ENCODE measurements at regions not wholly inside any gene's neighbourhood (a gene's known extent, or its start where the extent isn't known, plus 50 kb on each side); places are given as distances from the start of the nearest gene placed in this dataset.

GRCh38 chr12:74918291-74918690, 291.3 kb downstream of the KCNC2 start:
- Histone ChIP-seq H3K36me3 (ENCODE audit: control insufficient read depth, insufficient read depth, low read length) (no peaks in the 10 kb centered on the region), H3K9ac (no peak overlapping the region), H3K79me2 (no peaks in the 10 kb centered on the region), H3K27me3 (ENCODE audit: control insufficient read depth, insufficient read depth, low read length) (no peaks in the 10 kb centered on the region), H3K4me1 (no peaks in the 10 kb centered on the region), H3K4me3 (ENCODE audit: low read depth, low read length) (no peak overlapping the region), H3K27ac (no peak overlapping the region), H3K4me2 (ENCODE audit: low read length) (no peak overlapping the region), H2AFZ (no peak overlapping the region), H3K9me3 (ENCODE audit: control insufficient read depth, low read length) (no peaks in the 10 kb centered on the region)
- TF ChIP-seq CTCF (IDR thresholded peaks at IDR 0.05): no peak

- no peak for TF ChIP-seq CTCF (IDR thresholded peaks at IDR 0.05)
- H3K36me3 ChIP-seq (ENCODE audit: control insufficient read depth, insufficient read depth, low read length): no peaks in the 10 kb centered on the region
- no peaks in the 10 kb centered on the region for H3K79me2 ChIP-seq
- no peak overlapping the region for H2AFZ ChIP-seq
- H3K27ac ChIP-seq: no peak overlapping the region
- H3K4me2 ChIP-seq (ENCODE audit: low read length): no peak overlapping the region
- no peaks in the 10 kb centered on the region for H3K9me3 ChIP-seq (ENCODE audit: control insufficient read depth, low read length)
- no peak overlapping the region for H3K9ac ChIP-seq
- no peaks in the 10 kb centered on the region for H3K27me3 ChIP-seq (ENCODE audit: control insufficient read depth, insufficient read depth, low read length)
- H3K4me1 ChIP-seq: no peaks in the 10 kb centered on the region
- no peak overlapping the region for H3K4me3 ChIP-seq (ENCODE audit: low read depth, low read length)
These were observed 287.5 kb downstream of the KCNC2 start for GRCh38 chr12:74922117-74922516.

GRCh38 chr12:74922642-74923041, 287.0 kb downstream of the KCNC2 start:
- Histone ChIP-seq H3K27me3 (ENCODE audit: control insufficient read depth, insufficient read depth, low read length) (no peaks in the 10 kb centered on the region), H2AFZ (no peak overlapping the region), H3K4me1 (no peaks in the 10 kb centered on the region), H3K27ac (no peak overlapping the region), H3K9ac (no peak overlapping the region), H3K9me3 (ENCODE audit: control insufficient read depth, low read length) (no peaks in the 10 kb centered on the region), H3K4me3 (ENCODE audit: low read depth, low read length) (no peak overlapping the region), H3K79me2 (no peaks in the 10 kb centered on the region), H3K4me2 (ENCODE audit: low read length) (no peak overlapping the region), H3K36me3 (ENCODE audit: control insufficient read depth, insufficient read depth, low read length) (no peaks in the 10 kb centered on the region)
- no peak for TF ChIP-seq CTCF (IDR thresholded peaks at IDR 0.05)

- Histone ChIP-seq H2AFZ (no peak overlapping the region), H3K36me3 (ENCODE audit: control insufficient read depth, insufficient read depth, low read length) (no peaks in the 10 kb centered on the region), H3K9me3 (ENCODE audit: control insufficient read depth, low read length) (no peaks in the 10 kb centered on the region), H3K4me3 (ENCODE audit: low read depth, low read length) (no peak overlapping the region), H3K4me1 (no peaks in the 10 kb centered on the region), H3K9ac (no peak overlapping the region), H3K4me2 (ENCODE audit: low read length) (no peak overlapping the region), H3K27ac (no peak overlapping the region), H3K79me2 (no peaks in the 10 kb centered on the region), H3K27me3 (ENCODE audit: control insufficient read depth, insufficient read depth, low read length) (no peaks in the 10 kb centered on the region)
- TF ChIP-seq CTCF (IDR thresholded peaks at IDR 0.05): no peak
These were observed 268.0 kb downstream of the KCNC2 start for GRCh38 chr12:74941670-74942069.

GRCh38 chr12:74945771-74946198, 263.9 kb downstream of the KCNC2 start:
- Histone ChIP-seq H3K27ac (no peak overlapping the region), H2AFZ (no peak overlapping the region), H3K4me2 (ENCODE audit: low read length) (no peak overlapping the region), H3K27me3 (ENCODE audit: control insufficient read depth, insufficient read depth, low read length) (no peaks in the 10 kb centered on the region), H3K36me3 (ENCODE audit: control insufficient read depth, insufficient read depth, low read length) (no peaks in the 10 kb centered on the region), H3K9me3 (ENCODE audit: control insufficient read depth, low read length) (no peaks in the 10 kb centered on the region), H3K9ac (no peak overlapping the region), H3K79me2 (no peaks in the 10 kb centered on the region), H3K4me1 (no peaks in the 10 kb centered on the region), H3K4me3 (ENCODE audit: low read depth, low read length) (no peak overlapping the region)
- TF ChIP-seq CTCF (IDR thresholded peaks at IDR 0.05): no peak

Measured in parathyroid adenoma (tissue), 2 donors.